GM12874 (cell line): ENCODE measurements at regions not wholly inside any gene's neighbourhood (a gene's known extent, or its start where the extent isn't known, plus 50 kb on each side); places are given as distances from the start of the nearest gene placed in this dataset.

Experiments used
- CTCF ChIP-seq: IDR thresholded peaks from 2 replicates; pipeline ENCODE4 v1.5.1; 2011; ENCODE audit warnings: low read depth, mild to moderate bottlenecking, control low read depth, low read length, moderate library complexity; ENCODE audit not compliant: insufficient read depth

GRCh38 chr10:52609626-52610240 lies 162.9 kb downstream of the MBL2 start:
- TF ChIP-seq CTCF = no peak

- TF ChIP-seq CTCF = no peak
Measured at GRCh38 chr10:52615331-52615730, 157.3 kb downstream of the MBL2 start.

GRCh38 chr10:52615756-52616394 lies 156.7 kb downstream of the MBL2 start:
- no peak for TF ChIP-seq CTCF

GRCh38 chr10:52616395-52616764 lies 156.2 kb downstream of the MBL2 start:
- no peak for TF ChIP-seq CTCF

- no peak for TF ChIP-seq CTCF
Measured at GRCh38 chr10:52617346-52617745, 155.2 kb downstream of the MBL2 start.

GRCh38 chr10:52619052-52619451 lies 153.5 kb downstream of the MBL2 start:
- TF ChIP-seq CTCF = no peak

GRCh38 chr10:52621635-52622079 lies 150.9 kb downstream of the MBL2 start:
- TF ChIP-seq CTCF = no peak
